Colonic mucosa (tissue), 4 donors: ENCODE measurements at regions not wholly inside any gene's neighbourhood (a gene's known extent, or its start where the extent isn't known, plus 50 kb on each side); places are given as distances from the start of the nearest gene placed in this dataset.

Source experiments
- DNase-seq: peaks from one replicate; pipeline ENCODE4 v3.0.0-alpha.2; 2020
- H3K27ac ChIP-seq: fragments of 200-600 bp; one replicate; pipeline ENCODE4 v1.8.0; 2021
- H3K27me3 ChIP-seq: fragments of 200-600 bp; one replicate; pipeline ENCODE4 v1.8.0; 2021
- H3K36me3 ChIP-seq: fragments of 200-600 bp; one replicate; pipeline ENCODE4 v1.8.0; 2021
- H3K4me1 ChIP-seq: fragments of 200-600 bp; one replicate; pipeline ENCODE4 v1.8.0; 2021; ENCODE audit warnings: mild to moderate bottlenecking
- H3K4me3 ChIP-seq: fragments of 200-600 bp; one replicate; pipeline ENCODE4 v1.8.0; 2021
- H3K9ac ChIP-seq, 2 donors: one replicate each; pipeline ENCODE4 v1.7.0; 2013; ENCODE audit warnings: control low read depth in 2 of 2, low read depth in 2 of 2, low read length in 2 of 2
- H3K9me3 ChIP-seq: fragments of 200-600 bp; one replicate; pipeline ENCODE4 v1.8.0; 2021
- intact Hi-C: fragments of 100-400 bp; cut with DNase I; formaldehyde crosslinking; loops from one replicate; pipeline ENCODE4 v1.14.1; 2022
- TF ChIP-seq, protein P1 (sequence below): fragments of 200-600 bp; IDR thresholded peaks from one replicate; pipeline ENCODE4 v1.8.0; 2022; ENCODE audit warnings: antibody characterized with exemption, mild to moderate bottlenecking
- donor health status: healthy.
- donor health status: DM: no; HTN: no; CAD: no.
- donor health status: DM: no; HTN: no; CAD: no.

GRCh38 chr13:42412812-42413483, 141.0 kb downstream of the AKAP11 start:
- H3K27ac ChIP-seq: no peak overlapping the region
- H3K9ac ChIP-seq: no peak overlapping the region
- no peaks in the 10 kb centered on the region for H3K27me3 ChIP-seq
- no peaks in the 10 kb centered on the region for H3K9me3 ChIP-seq
- TF ChIP-seq, protein P1, sequence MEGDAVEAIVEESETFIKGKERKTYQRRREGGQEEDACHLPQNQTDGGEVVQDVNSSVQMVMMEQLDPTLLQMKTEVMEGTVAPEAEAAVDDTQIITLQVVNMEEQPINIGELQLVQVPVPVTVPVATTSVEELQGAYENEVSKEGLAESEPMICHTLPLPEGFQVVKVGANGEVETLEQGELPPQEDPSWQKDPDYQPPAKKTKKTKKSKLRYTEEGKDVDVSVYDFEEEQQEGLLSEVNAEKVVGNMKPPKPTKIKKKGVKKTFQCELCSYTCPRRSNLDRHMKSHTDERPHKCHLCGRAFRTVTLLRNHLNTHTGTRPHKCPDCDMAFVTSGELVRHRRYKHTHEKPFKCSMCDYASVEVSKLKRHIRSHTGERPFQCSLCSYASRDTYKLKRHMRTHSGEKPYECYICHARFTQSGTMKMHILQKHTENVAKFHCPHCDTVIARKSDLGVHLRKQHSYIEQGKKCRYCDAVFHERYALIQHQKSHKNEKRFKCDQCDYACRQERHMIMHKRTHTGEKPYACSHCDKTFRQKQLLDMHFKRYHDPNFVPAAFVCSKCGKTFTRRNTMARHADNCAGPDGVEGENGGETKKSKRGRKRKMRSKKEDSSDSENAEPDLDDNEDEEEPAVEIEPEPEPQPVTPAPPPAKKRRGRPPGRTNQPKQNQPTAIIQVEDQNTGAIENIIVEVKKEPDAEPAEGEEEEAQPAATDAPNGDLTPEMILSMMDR: no peak
- no peak for DNase-seq
- no peaks in the 10 kb centered on the region for H3K4me1 ChIP-seq
- H3K36me3 ChIP-seq: no peaks in the 10 kb centered on the region
- intact Hi-C loops: no loop called here
- H3K4me3 ChIP-seq: no peak overlapping the region

GRCh38 chr13:42413484-42413815, 141.5 kb downstream of the AKAP11 start:
- Histone ChIP-seq H3K4me1 (no peaks in the 10 kb centered on the region), H3K36me3 (no peaks in the 10 kb centered on the region), H3K9ac (no peak overlapping the region), H3K27ac (no peak overlapping the region), H3K9me3 (no peaks in the 10 kb centered on the region), H3K4me3 (no peak overlapping the region), H3K27me3 (no peaks in the 10 kb centered on the region)
- TF ChIP-seq, protein P1: no peak
- no peak for DNase-seq
- intact Hi-C loops: no loop called here

DNA sequence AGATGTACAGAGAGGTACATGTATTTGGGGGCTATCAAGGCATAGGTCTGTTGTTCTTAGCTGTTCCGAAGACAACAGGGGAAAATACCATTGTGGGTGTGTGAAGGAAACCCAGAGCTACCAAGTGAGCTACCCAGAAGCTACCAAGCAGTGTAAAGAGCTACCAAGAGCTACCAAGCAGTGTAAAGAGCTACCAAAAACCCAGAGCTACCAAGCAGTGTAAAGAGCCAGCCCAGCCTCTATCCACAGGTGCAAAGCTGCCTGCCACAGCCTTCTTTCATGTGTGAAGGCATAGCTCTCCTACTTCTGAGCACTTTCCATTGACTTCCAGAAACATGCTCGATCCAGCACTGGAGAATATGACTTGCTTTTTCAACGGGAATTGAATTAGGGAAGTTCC, 145.7 kb downstream of the AKAP11 start:
- intact Hi-C loops: no loop called here
- Histone ChIP-seq H3K4me1 (no peaks in the 10 kb centered on the region), H3K9me3 (no peaks in the 10 kb centered on the region), H3K27me3 (no peaks in the 10 kb centered on the region), H3K27ac (no peak overlapping the region), H3K36me3 (no peaks in the 10 kb centered on the region), H3K4me3 (no peak overlapping the region), H3K9ac (no peak overlapping the region)
- TF ChIP-seq, protein P1: no peak
- DNase-seq: no peak

- intact Hi-C loops: no loop called here
- Histone ChIP-seq H3K4me1 (no peaks in the 10 kb centered on the region), H3K27me3 (no peaks in the 10 kb centered on the region), H3K36me3 (no peaks in the 10 kb centered on the region), H3K9me3 (no peaks in the 10 kb centered on the region), H3K27ac (no peak overlapping the region), H3K9ac (no peak overlapping the region), H3K4me3 (no peak overlapping the region)
- TF ChIP-seq, protein P1: no peak
- DNase-seq: no peak
Observed at GRCh38 chr13:42418184-42418583, 146.2 kb downstream of the AKAP11 start.

GRCh38 chr13:42420304-42420703, 148.4 kb downstream of the AKAP11 start:
- intact Hi-C loops: no loop called here
- Histone ChIP-seq H3K9ac (no peak overlapping the region), H3K27ac (no peak overlapping the region), H3K4me3 (no peak overlapping the region), H3K27me3 (no peaks in the 10 kb centered on the region), H3K36me3 (no peaks in the 10 kb centered on the region), H3K4me1 (no peaks in the 10 kb centered on the region), H3K9me3 (no peaks in the 10 kb centered on the region)
- TF ChIP-seq, protein P1: no peak
- no peak for DNase-seq
